ENCODE measurements at regions not wholly inside any gene's neighbourhood (a gene's known extent, or its start where the extent isn't known, plus 50 kb on each side); places are given as distances from the start of the nearest gene placed in this dataset.

- no peak for FAIRE-seq
- intact Hi-C loops (cut with micrococcal nuclease): no loop called here
These were observed 65.5 kb downstream of the GNG10 start for GRCh38 chr9:111726949-111727348.

More at GRCh38 chr9:111726949-111727348, 65.5 kb downstream of the GNG10 start:
- Histone ChIP-seq H4K20me1 (replicated peaks; ENCODE audit: control insufficient read depth, extremely low read depth, insufficient read depth, low read length) (no peaks in the 10 kb centered on the region), H3K79me2 (ENCODE audit: control insufficient read depth, insufficient read depth, low read length) (no peaks in the 10 kb centered on the region), H3K36me3 (ENCODE audit: control insufficient read depth in 2 of 2, extremely low read depth in 1 of 2, insufficient read depth in 2 of 2, low read length in 2 of 2) (no peaks in the 10 kb centered on the region), H3K27ac (ENCODE audit: insufficient read depth, low read depth, low read length) (no peak overlapping the region), H3K9me1 (replicated peaks; ENCODE audit: control insufficient read depth, extremely low read depth, insufficient read depth, low read length) (no peaks in the 10 kb centered on the region), H3K9me3 (replicated peaks; ENCODE audit: control insufficient read depth, insufficient read depth, low read length) (no peaks in the 10 kb centered on the region), H3K4me2 (ENCODE audit: insufficient read depth, low read length) (no peak overlapping the region), H3K27me3 (ENCODE audit: control insufficient read depth in 2 of 2, insufficient read depth in 2 of 2, low read length in 2 of 2) (no peaks in the 10 kb centered on the region), H3K4me3 (replicated peaks in 1 of 3; ENCODE audit: insufficient read depth in 1 of 3, low read depth in 1 of 3, low read length in 3 of 3) (no peak overlapping the region), H3K9ac (replicated peaks; ENCODE audit: extremely low read depth, insufficient read depth, low read length) (no peak overlapping the region), H3K4me1 (ENCODE audit: control insufficient read depth, extremely low read depth, insufficient read depth, low read length) (peaks cover 25% of the 10 kb centered on the region), H2AFZ (ENCODE audit: low read depth, low read length) (no peak overlapping the region)
- dilution Hi-C loops (cut with MboI; ENCODE audit: extremely low pct_ligation_motif_present, low sequenced_read_pairs): no loop called here
- BruUV-seq (replicated peaks): no TSS peak
- ChIA-PET CTCF (no interaction called here), POLR2A (no interaction called here)
- TF ChIP-seq CTCF (IDR thresholded peaks at IDR 0.05; ENCODE audit: extremely low read depth in 1 of 2, insufficient read depth in 1 of 2, low read depth in 1 of 2, low read length in 2 of 2): no peak
- no peak for TF ChIP-seq JUN (IDR thresholded peaks at IDR 0.05; ENCODE audit: borderline replicate concordance, insufficient read depth, insufficient read length, low read depth)
- no peak for TF ChIP-seq MAX (IDR thresholded peaks at IDR 0.05; ENCODE audit: insufficient read depth, insufficient read length)
- TF ChIP-seq POLR2AphosphoS5 (IDR thresholded peaks at IDR 0.05; ENCODE audit: insufficient read depth, low read depth, low read length): no peak
- no peak for TF ChIP-seq EZH2 (IDR thresholded peaks at IDR 0.05; ENCODE audit: borderline replicate concordance, low read depth, low read length, severe bottlenecking)
- no peak for TF ChIP-seq FOS (IDR thresholded peaks at IDR 0.05; ENCODE audit: borderline replicate concordance, insufficient read depth, low read length)
- no peak for TF ChIP-seq POLR2A (IDR thresholded peaks at IDR 0.05; ENCODE audit: low read depth, low read length)
- no peak for TF ChIP-seq GATA2 (IDR thresholded peaks at IDR 0.05; ENCODE audit: insufficient read depth, insufficient read length, low read depth, low read length)
- TF ChIP-seq MYC (IDR thresholded peaks at IDR 0.05; ENCODE audit: low read depth, low read length): no peak
- no peak for DNase-seq (ENCODE audit: low read depth, low spot score)
